HG02885 (cell line): ENCODE measurements at regions not wholly inside any gene's neighbourhood (a gene's known extent, or its start where the extent isn't known, plus 50 kb on each side); places are given as distances from the start of the nearest gene placed in this dataset.

Experiments used
- ATAC-seq: cut with Tn5 transposase; IDR thresholded peaks from one replicate; pipeline ENCODE4 v1.9.1; 2021; ENCODE audit warnings: mild to moderate bottlenecking; ENCODE audit not compliant: unreplicated experiment, poor library complexity

DNA sequence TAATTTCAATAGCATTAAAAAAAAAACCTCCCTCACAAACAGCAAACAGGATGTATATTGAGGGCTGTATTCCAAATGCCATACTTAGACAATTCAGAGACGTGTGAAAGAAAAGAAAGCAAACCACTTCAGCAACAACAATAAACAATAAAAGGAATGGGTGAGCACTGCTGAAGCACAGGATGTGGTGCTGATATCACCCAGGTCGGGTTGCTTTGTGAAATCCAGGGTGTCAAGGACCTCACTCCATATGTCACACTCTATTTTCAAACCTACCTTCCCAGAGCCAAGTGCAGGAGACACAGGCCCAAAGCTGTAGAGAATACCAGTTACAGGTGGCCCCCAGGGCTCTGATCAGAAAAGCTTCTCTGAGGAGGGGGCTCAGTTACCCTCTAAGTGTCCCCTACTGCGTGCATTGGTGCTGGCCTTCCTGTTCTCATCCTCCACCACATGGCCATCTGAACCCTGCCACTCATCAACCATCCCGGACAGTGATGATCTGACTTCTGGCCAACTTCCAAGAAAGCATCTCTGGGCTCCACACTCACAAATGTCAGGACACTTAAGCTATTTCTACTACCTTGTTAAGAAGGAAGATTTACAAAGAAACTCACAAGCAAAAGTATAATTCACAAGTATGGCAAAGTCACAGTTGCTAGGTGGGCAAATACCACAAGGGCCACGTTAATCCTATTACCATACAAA, 363.0 kb downstream of the SS18 start:
- no peak for ATAC-seq

DNA sequence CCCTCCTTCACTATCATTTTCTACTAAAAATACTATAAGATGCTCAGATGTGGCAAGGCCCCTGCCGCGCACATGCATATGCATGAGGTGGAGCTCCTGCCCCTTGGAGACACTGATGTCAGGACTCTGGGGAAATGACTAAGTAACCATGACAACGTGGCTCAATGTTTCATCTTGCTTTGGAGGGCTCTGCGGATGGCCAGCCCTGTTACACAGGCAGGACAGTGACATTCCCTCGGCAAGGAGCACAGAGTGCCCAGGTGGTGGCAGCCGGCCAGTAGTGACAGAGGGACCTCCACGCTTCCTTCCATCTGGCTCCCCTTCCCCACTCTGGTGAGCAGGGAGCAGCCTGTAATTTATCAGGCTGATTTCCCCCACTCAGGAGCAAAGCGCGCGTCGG, 364.1 kb downstream of the SS18 start:
- no peak for ATAC-seq

DNA sequence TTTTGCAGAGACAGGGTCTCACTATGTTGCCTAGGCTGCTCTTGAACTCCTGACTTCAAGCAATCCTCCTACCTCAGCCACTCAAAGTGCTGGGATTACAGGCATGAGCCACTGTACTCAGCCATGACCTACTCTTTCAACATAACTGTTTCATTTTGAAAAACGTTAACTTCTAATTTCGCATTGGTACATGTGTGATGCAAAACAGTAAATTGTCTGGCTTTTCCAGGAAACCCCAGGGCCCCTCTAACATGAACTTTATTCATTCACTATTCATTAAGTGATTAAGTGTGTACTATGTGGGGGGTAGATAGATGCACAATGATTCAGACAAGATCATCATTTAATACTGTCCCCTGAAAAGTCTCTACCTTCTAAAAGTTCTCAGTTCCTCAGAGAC, 364.9 kb downstream of the SS18 start:
- no peak for ATAC-seq

DNA sequence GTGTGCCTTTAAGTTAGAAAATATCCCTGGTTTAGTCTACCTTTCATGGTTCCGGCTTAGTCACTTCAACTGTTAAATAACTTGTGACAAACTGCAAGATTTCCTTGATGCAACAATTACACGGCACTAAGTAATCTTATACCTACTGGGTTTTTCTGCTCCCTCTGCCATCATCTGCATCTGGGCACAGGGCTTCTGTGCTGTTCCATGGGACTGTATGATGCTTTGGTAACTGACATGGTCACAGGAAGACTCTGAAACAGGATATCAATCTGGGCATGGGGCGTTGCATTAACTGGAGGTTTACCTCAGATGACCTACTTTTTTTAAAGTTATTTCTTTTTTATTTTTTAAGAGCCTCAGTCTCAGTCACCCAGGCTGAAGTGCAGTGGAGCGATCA, 365.4 kb downstream of the SS18 start:
- ATAC-seq = no peak

DNA sequence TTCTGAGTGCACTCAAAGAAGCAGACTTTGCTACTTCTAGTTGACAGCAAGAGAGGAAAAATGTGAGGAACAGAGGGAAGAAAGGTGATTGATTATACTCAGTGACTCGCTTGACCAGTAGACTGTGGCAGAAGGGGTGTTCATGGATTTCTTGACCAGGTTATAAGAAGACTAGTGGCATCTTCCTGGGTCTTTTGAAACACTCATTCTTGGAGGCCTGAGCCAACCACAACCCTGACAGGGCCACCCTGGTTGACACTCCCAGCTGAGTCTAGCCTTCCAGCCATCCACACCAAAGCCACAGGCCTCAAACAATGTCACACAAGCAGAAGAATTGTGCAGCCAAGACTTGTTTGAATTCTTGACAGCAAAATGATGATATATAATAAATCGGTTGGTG, 366.3 kb downstream of the SS18 start:
- ATAC-seq = no peak

DNA sequence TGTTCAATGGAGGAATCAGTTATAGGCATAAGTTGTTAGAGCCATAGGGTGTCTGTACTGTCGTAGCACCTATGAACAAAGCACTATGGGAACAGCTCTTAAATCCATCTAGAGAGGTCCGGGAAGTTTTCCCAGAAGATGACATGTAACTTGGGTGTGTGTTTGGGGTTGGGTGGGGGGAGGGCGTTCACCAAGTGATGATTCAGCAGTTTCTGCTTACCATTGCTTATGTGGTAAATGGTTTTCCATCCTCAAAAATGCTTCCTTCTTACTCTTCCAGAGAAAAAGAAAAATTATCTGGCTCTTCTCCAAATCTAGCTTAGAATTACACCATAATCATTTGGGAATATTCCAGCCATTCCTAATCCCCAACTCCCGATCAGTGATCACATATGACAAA, 361.1 kb upstream of the ZNF521 start:
- ATAC-seq = no peak

DNA sequence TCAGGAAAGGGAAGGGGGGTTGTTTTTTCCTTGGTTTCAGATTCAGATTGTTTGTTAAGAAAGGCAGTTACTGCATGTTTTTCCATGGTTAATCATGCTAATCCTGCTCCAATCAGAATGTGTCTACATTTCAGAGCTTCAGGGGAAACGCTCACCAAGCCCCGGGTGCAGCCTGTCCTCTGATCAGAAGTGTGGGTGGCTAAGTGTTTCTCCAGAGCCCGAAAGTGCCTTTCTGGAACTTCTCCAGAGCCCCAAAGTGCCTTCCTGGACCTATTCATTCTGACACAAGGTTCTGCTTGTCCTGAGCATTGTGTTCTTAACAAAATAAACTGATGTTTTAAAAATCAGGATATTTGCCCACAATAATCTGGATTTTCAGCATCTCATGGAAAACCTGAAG, 359.0 kb upstream of the ZNF521 start:
- no peak for ATAC-seq

DNA sequence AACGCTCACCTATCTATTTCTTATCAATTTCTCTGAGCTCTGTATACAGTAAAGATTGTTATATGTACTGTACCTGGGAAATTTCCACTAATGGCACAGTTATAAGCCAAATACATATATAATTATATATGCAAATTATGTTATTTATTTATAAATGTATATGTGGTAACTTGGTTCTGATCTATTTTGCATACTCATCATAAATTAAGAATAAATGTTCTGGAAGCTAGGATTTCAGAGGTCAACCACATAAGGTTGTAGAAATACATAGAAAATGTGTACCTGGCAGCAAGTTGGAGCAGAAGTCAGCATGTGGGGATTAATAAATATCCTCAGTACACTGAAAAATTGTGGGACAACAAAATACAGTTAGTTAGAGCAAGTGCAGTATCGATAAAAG, 353.7 kb upstream of the ZNF521 start:
- ATAC-seq = no peak

DNA sequence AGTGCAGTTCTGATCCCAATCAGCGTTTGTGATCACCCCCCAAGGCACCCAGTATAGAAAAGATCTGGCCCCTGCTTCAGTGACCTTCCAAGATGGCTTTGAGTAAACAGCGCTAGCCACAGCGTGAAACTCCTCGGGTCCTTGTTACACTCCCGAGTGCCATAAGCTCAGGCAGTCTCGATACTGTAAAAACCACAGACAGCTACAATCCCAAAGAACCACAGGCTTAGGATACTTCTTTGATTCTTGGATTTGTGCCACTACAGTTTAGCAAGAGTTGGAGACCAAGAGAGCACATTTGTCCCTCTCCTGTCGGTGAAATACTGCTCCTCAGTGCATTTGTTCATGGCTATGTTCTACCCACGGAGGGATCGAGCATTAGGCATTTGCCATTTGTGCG, 352.5 kb upstream of the ZNF521 start:
- ATAC-seq = no peak

DNA sequence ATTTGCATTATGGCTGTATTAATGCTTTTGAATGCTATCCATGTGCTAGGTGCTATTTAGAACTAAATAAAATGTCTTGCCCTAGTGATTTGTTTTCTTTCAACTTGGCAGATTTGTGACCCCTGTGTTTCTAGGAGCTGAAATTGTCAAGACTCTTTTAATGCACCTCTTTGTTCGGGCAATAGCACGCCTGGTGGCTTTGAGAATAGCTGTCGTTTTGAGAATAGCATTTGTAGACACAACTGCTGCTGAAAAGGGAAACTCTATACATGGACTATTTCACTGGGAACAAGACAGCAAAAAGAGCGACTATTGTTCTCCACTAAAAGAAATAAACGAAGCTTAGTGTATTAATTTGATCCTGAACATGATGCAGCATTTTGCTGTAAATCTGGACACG, 352.1 kb upstream of the ZNF521 start:
- no peak for ATAC-seq

DNA sequence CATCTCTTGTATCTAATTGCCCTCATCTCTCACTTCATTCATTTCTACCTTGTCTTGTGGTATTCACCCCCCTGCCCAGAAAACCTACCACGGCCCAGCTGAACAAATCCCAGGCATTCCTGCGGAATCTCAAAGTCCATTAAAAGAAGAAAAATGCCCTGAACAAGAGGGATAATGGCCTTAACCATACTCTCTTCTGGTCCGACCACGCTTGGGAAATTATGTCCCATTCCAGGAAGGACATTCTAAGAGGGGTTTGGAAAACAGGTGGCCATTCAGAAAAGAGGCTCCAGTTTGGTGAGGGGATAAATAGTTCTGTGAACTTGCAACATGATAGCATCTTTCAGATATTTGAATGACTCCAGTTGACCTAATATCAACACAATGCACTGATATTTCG, 349.9 kb upstream of the ZNF521 start:
- ATAC-seq = no peak

DNA sequence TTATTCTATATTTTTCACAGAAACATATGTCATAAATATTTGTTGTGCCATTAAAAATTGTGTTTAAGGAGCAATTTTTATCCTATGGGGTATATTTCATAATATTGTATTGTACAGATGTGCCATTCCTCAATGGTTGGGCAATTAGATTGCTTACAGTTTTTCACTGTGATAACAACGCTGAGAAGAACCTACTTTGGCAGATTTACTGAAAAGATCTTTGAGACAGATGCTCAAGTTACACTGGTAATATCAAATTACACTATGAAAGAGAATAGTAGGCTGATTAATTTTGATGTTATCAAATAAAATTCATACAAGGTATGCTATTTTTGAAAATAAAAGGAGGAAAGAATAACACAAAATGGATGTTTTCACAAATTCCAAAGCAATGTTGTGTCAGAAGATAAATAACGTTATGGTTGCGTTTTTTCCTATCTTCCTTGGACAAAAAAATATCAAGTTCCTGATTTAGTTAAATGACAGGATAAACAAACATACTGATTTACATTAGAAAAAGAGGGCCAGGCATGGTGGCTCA, 335.1 kb upstream of the ZNF521 start:
- ATAC-seq = no peak

DNA sequence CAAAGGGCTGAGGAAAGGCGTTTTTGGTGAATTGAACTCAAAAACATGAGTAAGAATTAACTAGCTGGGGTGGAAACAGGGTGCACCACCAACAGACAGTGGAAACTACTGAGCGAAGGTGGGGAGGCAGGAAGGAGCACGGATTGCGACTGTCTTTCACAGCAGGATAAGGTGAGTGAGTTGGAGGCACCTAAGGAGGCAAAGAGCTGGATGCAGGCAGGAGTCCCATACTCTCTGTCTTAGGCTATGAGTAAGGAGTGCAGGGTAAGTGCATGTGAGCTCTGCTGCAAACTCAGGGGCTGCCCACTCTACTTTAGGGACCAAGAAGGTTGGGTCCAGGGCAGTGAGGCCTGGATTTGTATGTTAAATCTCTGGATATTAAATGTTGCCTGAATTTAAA, 333.1 kb upstream of the ZNF521 start:
- no peak for ATAC-seq

DNA sequence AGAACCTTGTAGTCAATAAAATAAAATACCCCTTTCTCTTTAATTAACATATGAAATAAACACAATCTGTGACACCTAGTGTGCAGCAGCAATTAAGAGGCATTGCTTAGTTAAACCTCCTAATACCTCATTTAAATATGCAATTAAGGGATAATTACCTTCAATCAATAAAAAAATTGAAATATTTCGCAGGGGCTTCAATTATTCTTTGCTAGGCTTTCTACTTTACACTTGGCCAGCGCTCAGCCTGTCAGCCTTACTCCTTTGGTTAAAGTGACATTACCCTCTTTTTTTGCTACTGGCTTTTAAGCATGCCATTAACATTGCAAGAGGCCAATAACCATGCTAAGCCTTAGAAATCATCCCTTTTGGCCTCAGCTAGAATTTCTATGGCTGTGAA, 327.5 kb upstream of the ZNF521 start:
- ATAC-seq = no peak

DNA sequence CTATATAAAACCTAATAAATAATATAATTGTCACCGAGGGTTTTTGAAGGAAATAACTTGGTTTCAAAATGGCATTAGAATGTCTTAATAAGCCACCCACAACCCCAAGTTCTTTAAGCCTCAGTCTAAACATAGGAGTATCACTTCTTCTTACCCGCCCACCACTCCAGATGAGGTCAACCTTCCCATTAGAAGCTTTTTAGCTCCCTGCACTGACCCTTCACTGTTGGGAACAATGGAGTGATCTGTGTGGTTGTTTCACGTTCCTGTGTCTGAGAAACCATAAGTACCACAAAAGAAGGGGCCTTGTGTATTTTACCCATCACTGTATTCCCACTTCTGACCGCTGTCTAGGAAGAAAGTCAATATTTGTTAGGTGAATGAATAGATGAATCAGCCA, 326.3 kb upstream of the ZNF521 start:
- ATAC-seq = peak; percentile 77

DNA sequence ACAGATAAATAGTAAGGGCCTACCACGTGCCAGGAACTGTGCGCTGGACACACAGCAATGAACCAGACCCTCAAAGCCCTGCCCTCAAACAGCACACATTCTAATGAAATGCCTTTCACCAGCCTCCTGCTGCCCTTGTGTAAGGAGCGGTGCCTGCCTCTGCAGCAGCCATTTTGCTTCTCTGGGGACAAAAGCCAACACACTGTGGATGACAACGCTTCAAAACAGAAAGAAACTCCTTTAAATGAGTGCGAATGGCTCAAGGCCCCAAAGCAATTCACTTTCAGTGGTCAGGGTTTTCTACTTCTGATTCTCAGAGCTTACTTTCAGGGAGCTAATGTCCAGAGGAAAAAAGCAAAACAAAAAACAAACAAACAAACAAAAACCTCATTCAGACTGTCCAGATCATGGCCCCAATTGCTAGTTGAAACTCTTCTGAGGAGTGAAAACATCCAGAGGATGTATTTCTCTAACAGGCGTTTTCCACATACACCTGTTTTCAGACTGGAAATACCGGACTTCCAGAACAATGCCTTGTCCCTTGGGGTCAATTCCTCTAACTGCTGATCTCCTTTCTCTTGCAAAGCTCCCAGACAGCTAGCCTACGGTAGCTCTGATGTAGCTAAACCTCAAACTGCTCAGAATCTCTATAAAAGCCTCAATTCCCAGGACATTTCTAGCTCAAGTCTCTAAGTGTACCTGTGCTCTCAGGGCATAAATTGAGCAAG, 323.3 kb upstream of the ZNF521 start:
- peak; percentile 48 for ATAC-seq

DNA sequence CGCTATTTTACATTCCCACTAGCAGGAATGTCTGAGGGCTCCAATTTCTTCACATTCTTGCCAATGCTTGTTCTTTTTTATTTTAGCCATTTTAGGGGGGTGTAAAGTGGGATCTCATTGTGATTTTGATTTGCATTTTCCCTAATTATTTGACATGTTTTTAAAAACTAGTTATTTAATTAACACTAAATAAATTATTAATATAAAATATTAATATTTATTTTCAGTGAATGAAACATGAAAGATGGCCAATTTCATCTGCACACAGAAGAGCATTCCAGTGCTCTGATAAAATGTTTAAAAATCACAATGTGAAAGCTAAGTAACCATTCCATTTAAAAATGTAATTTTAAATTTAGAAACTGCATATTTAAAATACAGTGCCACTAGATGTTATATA, 322.2 kb upstream of the ZNF521 start:
- no peak for ATAC-seq

DNA sequence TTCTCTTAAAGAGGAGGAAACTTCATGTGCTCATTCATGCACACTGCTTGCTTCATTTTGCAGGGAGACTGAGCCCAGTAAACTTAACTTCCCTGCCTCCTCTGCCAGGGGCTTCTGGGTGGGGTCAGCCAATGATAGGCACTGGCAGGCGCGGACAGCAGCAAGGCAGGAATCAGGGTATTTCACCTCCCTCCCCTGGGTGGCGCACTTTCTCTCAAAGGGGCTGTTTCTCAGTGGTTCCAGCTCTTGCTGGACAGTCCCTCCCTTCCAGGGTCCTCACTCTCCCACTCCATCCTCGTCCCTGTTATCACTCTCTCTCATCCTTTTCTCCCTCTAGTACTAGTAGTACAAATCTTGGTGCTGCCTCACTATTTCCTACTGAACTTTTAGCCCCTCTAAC, 320.5 kb upstream of the ZNF521 start:
- no peak for ATAC-seq

DNA sequence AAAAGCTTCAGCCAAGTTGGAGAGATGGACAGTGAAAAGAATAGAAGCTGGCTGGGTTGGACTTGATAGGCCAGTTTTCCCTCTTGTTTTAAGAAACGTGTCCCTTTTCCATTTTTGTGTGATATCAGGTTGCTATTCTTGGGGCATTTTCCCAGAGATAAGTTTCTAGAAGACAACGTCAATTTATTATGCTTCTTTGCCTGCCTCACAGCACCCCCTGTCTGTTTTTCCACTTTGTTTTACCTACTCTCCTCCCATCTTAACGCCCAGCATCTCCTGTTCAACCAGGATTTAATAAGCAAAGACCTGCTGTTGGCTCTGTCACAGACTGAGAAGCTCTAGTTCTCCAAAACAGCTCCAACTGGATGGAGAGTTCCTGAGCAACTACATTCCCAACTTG, 317.8 kb upstream of the ZNF521 start:
- no peak for ATAC-seq

DNA sequence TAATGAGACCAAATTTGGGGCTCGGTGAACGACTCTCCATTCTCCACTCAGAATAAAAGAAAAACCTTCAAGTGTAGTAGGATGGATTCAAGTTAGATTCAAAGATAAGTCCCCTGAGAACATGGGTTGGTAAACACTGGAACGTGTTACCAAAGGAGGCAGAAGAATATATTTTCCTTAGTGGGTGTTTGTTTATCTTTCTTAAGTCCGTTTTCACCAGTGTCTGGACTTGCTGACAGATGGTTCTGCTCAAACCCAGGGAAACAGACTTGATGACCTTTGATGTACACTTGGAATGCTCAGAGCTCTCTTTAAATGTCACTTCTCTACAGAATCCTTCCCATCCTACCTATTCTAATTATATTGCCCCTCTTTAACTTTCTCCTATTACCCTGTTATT, 310.3 kb upstream of the ZNF521 start:
- ATAC-seq = no peak

DNA sequence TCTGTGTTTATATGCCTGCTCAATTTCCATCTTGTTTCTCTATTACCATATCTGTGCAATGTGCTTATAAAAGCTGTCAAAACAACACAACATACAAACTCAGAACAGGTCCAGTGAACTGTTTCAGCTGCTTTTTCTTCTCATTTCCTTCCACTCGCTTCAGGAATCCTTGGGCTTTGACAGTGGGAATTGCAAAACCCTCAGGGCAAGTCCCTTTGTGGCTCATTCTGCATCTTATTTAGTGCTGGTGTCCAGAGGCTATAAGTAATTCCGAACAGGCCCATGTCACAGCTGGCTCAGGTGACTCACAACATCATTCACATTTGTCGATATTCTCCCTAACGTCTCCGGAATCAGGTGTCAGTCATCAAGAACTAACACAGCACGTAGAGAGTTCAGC, 309.9 kb upstream of the ZNF521 start:
- no peak for ATAC-seq

DNA sequence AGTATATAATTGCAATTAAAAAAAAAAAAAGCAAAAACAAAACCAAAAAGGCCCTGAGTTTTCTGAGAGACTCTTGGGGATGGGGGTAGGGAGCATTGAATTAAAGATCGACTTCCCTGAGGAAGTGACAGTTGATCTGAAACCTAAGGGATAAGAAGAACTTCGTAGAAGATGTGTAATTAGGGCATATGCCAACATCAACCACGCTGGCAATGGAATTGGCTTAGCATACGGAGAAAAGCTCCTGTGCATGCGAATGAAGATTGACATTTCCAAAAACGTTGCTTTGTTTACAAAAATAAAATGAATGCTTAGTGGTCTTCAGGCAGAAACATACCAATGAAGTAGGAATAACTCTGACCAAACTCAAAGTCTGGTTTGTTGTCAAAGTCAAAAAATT, 307.6 kb upstream of the ZNF521 start:
- ATAC-seq = no peak
